GM19240 (cell line): ENCODE measurements at regions not wholly inside any gene's neighbourhood (a gene's known extent, or its start where the extent isn't known, plus 50 kb on each side); places are given as distances from the start of the nearest gene placed in this dataset.

Experiments used
- DNase-seq: peaks from one replicate; pipeline ENCODE4 v3.0.0; 2011; ENCODE audit warnings: low spot score; ENCODE audit not compliant: insufficient read length

DNA sequence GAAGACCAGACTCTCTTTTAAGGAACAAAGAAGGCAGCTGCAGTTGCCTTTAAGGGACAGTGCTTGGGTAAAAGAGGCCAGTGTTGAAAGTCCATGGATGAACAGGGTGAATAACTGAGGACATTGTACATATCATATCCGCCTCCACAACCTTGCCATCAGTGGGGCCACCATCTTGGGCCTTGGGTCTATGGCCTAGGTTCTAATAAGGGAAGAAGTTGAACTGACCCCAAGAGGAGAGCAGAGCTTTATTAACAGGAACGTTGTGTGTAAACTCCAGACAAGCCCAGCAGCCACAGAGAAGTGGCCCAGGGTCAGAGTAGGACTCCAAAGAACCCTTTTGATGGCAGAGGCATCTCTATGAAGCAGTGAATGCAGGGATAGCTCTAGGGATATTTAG, 332.8 kb downstream of the CYP26B1 start:
- no peak for DNase-seq

DNA sequence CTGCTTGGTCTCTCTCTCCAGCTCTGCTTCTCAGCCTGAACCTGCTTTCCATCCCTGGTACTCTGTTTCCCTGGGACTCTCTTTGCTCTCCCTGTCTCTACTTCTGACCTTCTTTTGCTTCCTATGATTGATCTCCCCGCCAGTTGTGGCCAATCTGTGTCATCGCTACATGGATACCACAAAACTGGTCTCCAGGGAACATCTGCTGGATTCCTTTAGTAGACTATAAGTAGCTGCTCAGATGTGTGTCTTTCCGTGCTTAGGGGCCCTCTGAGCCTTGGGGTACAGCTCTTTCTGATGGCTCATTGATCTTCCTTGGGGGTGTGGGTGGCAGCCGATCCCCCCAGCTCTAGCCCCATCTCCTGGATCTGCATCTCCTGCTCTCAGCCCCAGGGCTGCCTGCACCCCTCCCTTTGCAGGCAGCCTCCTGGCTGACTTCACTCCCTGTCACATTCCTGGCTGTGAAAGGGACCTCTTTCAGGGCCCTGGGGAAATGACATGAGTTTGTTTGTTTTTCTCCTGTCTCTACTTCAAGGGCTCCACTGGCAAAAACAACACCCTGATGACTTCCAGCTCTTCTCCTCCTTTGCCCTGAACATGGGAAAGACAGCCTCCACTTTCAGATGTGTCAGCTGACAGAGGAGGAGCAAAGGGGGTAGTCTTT, 333.7 kb downstream of the CYP26B1 start:
- DNase-seq, result no peak

DNA sequence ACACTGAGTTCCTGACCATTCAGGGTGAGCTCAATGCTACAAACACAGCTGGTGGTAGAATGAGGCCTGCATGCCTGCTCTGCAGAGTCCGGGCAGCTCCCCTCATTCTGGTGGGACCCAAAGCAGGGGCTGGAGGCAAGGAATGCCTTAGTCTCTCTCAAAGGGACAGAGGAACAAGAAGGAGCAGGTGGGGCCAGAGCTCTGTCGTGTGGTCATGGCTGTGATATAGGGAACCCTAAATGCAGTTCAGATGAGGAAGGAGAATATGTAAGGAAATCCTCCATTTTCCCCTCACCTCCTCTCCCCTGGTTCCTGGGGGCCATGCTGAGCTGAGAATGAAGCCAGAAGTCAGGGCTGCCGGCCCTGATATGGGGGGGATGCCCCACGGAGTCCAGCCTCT, 334.3 kb downstream of the CYP26B1 start:
- DNase-seq, result no peak

DNA sequence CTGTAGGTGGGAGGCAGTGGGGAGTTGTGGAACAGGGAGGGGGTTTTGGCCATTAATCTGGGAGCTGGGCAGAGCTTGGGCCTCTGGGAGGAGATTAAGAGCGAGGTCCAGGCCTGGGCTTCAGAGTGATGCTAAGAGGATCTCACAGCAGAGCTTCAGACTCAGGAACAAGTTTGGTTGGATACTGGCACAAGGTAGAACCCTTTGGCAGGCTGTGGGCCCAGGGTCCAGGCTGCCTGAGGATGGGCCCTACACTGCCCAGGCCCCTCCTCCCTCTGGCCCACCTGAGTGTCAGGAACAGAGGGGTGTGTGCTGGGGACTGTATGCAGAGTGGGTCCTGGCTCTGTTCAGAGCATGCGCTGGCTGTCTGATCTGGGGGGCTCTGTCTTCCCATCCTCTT, 334.9 kb downstream of the CYP26B1 start:
- no peak for DNase-seq

DNA sequence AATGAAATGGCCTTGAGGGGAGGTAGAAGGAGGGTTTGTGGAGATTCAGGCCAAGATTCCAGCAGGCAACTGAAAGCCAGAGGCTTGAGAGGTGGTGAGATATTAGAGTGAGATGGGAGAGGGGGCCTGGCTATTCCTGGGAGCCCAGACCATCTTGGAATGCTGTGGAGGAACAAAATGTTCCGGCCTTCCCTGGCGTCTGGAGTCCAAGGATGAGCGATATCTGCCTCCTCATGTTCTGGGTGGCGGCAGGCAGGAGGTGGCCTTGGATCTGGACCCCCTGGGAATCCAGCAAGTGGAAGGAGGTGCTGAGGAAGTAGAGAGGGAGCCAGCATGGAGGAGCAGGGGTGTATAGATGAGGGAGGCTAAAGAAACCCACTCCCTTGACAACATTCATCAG, 335.9 kb downstream of the CYP26B1 start:
- DNase-seq, result no peak

DNA sequence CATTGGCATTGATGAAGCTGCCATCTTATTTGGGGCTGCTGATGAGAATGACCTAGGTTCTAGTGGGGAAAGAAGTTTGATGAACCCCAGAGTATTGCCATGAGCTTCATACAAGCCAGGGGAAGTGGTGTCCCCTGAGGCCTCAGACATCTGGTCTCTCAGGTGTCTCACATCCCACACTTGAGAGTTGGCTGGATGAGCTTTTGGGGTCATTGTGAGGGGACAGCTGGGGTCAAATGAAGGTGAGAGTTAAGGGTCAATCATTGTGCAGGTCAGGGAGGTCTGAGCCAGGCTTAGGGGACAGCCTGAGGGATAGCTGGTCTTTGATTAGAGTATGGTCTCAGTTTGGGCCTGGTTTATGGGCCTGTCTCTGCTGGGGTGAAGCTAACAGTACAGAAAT, 336.5 kb downstream of the CYP26B1 start:
- DNase-seq, result no peak

DNA sequence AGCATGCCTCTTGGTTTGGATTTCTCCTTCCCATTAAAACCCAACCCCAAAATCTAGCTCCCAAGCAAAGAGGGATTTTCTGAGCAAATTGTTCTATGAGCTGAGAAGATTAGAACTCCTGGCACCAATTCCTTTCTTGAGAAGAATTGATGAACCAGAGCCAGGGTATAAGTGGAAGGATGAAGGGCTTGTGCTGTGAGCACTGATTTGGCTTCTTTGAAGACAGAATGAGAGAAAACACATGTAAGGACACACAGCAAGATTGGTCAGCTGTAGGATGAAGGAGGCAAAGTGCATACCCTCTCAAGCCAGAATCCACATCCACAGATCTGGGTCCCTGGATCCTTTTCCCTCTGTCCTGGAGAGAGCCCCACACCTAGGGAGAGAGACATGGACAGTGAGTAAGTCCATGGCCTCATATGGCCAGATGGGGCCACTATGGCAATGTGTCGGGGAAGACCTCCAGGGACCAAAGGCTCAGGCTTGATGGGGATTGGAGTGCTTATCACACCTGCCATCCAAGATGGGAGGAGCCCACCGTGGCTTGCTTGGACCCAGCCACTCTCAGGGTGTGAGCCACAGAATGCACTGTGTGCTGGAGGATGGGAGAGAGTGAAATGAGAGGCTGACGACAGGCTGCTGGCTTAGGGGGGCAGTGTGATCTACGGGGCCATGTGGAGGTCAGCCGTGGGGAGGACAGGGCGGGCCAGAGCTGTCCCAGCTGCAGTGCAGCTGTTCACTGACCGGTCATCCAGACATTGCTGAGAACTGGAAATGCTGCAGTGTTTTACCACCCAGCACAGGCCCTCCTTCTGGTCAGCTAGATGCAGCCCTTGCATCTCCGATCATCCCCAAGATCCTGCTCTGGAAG, 339.8 kb downstream of the CYP26B1 start:
- no peak for DNase-seq

DNA sequence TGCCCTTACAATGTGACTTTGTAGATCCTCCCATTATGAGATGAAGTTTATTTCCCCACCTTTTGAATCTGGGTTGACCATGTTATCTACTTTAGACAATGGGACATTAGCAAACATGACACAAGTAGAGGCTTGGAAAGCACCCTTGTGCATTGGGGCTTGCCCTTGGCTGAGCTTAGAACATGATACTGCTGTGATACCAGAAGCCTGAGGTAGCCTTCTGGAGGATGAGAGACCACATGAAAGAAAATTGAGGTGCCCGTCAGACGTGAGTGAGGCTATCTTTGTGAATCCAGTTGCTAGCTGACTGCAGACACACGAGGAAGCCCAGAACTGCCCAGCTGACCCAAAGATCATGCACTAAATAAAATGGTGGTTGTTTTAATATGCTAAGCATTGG, 341.2 kb downstream of the CYP26B1 start:
- DNase-seq, result no peak

DNA sequence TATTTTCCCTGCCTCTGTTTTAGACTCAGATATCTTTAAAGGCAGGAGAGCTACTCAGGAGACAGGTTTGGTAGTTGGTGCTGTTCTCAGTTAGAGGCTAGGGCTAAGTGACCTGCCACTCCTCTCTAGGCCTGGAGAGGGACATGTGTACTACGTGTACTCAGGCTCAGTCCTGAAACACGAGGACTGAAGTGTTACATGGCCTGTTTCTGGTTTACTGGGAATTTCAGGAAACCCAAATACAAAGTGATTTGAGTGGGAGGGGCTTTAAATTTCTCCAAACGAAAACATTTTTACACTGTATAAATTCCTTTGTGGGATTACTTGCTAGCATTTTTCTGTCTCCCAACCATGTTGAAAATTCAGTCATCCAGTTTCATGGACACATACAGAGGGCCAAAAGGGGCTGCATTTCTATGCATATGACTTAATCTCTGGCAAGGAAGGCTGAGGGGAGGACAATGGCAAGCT, 343.3 kb downstream of the CYP26B1 start:
- DNase-seq, result no peak

DNA sequence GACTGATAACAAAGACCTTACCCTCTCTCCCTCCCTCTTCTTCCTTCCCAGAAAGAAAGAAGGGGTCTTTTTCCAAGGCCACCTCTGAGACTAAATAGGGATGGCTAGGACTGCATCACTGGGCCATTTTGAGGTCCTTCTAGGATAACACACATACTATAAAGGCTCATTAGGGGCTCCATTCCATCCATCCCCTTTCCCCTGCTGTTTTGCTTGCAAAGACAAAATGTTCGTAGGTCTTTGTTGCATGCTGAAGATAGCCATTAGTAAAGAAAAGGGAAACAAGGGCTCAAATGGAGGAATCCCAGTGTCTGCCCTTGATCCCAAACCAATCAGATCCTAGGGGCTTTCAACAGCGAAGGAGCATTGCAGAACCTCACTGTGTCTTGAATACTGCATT, 344.3 kb downstream of the CYP26B1 start:
- no peak for DNase-seq

DNA sequence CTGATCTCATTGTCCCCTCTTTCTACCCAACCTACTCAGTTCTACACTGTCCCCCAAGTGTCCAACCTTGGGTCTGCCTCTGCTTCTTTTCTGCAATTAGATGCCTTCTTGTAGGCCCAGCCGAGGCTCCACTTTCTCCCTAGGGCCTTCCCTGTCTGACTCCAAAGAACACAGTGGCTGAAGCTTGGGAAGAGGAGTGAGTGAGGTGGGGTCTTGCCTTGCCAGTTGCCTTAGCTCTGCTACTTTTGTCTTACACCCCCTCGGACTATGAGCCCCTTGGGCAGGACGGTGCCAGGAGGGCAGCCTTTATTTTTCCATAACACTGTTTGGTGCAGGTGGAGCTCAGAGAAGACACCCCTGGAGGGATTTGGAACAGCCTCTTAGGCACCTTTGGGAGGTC, 345.1 kb downstream of the CYP26B1 start:
- DNase-seq, result no peak

DNA sequence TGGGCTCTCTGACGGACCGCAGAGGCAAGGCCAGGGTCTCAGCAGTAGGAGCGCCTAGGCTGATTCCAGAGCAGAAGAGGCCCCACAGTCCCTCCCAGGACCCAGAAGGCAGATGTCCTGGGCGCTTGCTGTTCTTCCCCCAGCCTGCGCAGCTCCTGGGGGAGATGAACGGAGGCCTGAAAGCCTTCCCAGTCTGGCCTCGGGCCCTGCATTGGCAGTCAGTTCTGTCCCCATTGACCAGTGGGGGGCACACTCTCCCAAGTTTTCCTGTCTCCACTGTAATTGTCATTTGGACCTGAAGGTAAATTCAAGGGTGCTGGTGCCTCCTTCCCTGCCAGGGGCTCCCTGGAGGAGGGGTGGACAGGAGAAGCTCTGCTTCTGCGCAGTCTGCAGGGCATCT, 345.7 kb downstream of the CYP26B1 start:
- no peak for DNase-seq

DNA sequence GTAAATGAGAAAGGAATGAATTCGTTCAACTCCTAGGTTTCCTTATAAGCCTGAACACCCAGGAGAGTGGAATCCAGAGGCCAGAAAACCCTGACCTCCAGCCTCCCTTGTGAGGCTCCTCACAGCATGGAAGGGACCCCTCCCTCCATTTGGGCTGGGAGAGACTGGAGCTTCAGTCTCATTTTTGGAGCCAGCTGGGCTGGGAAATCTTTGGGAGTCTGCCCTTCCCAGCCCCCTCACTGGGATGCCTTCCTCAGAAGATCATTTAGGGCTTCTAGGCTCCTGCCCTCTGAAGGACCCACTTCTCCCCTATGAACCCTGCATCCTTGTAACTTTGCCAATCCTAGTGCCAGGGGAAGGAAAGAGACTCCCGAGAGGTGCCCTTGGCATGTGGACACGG, 346.1 kb downstream of the CYP26B1 start:
- no peak for DNase-seq

DNA sequence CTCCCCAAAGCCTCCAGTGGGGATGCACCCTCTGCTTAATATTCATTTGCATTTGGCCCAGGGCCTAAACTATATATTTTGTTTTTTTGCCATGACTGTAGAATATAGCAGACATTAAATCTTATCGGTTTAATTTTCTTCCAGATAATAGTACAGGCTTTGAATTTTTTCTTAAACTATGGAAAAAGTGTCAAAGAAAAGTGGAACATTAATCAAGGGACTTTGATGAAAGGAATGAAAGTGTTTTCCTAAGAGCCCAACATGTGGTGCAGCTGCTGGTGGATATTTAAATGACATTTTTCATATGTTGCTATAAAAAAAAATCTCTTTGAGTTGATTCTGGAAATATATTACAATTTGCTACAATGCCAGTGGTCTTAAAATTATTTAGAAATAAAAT, 346.8 kb downstream of the CYP26B1 start:
- DNase-seq, result no peak

DNA sequence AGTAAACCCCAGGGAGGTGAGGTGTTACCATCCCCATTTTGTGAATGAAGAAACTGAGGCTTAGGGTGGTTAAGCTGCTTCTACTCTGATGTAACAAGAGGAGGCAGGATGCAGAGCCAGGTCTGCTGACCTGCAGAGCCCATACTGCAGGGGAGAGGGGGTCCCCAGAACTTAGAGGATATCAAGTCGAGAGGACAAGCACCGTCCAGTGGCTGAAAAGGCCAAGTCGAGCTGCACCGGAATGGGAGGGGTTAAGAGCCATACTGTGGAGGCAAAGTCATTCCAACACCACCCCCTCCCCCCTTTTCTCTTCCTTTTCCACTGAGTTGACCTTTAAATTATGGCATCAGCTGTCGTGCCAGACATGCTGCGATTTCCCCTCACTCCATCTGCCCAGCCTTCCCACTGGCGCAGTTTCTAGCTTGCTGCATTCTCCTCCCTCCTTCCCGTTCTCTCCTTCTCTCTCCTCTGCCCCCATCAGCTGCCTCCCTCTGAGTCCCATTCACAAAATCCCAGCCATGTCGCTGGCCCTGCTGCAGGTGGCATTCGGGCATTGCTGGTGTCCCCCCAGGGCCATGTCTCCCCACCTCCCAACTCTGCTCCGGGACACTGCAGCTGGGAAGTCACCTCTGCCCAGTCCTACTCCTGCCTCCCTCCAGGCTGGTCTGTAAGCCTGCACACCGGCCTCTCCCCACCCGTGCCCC, 346.9 kb downstream of the DYSF start:
- no peak for DNase-seq

DNA sequence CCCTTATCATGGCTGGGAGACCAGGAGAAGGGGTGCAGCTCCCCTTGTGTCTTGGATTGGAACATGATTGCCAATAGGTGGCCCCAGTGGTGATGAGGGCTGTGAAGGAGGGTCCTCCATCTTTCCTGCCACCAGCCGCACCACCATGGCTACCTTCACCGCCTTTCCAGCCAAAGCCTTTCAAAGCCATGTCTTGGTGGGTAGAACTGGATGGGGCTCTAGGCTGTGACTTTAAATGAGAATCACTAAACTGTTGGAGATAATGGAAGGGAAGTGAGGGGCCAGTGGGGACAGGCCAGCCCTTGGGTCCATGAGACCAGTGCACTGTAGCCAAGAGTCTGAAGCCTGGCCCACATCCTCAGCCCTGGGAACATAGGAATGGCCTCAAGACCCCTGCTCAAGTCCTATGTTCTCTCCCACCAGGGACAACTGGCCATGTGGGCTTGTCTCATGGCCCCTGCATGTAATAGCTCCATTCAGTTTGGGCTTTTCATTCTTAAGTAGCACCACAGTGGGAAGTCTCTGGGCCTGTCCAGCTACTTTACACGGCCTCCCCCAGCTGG, 345.7 kb downstream of the DYSF start:
- no peak for DNase-seq

DNA sequence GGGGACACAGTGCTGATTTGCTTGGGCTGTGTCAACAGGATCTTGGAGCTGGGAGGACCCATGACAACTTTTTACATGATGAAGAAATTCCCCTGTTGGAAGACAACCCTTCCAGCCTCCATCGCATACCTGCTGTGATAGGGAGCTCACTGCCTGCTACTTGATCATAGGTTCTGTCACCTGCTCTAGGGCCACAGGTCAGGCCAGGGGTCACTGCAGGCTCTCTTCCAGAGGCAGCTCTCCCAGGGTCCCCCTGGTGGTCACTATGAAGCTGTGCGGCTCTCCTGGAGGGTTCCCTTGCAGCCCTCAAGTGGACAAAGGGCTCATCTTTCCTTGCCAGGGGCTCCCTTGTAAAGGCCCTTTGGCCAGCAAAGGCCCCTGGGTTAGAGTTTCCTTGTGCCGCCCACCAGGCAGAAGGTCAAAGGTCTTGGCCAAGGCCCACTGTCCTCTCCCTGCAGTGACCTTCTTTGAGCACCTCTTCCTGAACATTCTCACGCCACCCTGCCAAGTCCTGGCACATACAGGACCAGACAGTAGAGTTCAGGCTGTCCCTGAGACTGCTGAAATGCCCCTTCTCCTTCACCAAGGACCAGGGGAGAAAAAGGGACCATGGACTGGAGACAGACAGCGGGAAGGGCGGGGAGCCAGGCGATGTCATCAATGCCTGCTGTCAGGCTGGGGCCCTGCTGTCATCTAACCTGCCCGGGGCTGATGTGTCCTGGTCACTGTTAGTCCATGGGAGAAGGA, 345.1 kb downstream of the DYSF start:
- peak; percentile 27 for DNase-seq

DNA sequence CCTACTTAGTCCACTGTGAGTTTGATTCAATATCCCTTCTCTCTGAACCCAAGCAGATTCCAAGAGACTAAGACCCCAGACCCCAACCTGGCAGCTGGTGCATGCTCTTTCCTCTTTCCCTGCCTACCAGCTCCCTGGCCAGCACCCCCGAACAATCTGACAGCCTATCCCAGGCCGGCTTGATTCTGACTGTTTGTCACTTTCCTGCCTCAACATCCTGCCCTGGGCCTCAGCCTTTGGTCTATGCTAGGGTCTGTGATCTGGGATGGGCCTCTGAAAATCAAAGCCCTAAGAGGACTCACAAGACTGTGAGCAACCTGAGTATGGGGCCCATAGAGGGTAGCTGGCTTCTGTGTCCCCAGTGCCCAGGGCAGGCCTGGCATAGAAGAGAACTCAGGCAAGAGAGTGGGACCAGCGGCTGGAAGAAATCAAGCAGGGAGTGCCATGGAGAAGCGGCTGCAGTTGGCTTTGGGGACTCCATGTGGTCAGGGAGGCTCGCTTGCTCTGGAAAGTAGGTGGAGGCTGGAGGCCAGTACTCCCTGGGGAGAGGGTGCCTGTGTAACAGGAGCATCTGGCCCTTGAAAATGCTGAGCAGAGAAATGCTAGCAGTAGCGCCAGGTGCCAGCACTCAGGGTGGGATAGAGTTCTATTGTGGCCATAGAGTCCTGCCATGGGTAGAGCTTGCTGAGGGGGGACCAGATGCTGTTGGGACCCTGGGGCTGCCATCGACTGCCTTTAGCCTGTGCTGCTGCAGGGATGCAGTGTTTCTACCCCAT, 343.9 kb downstream of the DYSF start:
- DNase-seq, result no peak

DNA sequence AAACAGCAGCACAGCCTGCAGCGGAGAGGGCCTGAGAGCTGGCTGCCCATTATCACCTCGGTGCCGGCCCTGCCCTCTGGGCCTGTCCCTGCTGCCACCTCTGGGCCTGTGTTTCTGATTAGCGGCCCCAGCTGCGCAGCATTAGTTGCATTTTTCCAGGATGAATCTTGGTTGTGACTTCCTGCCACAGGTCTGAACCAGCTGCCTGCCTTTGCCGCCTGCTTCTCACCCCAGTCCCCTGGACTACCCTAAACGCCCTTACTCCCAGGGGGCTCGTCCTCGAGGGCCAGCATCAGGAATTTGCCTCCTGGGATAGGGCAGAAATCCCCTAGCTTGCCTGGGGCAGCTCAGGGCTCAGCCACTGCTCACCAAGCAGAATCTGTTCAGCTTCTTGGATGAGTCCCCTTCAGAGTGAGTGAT, 342.8 kb downstream of the DYSF start:
- no peak for DNase-seq

DNA sequence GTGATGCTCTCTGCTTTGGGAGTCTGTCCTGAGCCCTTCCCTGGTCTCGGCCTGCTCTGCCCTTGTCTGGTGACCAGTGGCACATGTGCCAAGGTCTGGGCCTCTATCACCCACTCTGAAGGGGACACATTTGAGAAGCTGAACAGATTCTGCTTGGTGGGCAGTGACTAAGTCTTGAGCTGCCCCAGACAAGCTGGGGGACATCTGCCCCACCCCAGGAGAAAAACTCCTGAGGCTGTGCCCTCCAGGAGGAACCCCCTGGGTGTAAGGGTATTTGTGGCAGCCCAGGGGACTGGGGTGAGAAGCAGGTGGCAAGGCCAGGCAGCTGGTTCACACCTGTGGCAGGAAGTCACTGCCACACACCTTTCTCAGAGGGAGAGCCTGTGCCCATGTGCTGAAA, 342.1 kb downstream of the DYSF start:
- DNase-seq, result no peak
